Breast epithelium (tissue), 3 donors: ENCODE measurements at regions not wholly inside any gene's neighbourhood (a gene's known extent, or its start where the extent isn't known, plus 50 kb on each side); places are given as distances from the start of the nearest gene placed in this dataset.

Source experiments
- POLR2A ChIP-seq: fragments of 450-650 bp; IDR thresholded peaks from one replicate; pipeline ENCODE4 v1.6.1; 2016; ENCODE audit warnings: antibody characterized with exemption, mild to moderate bottlenecking, moderate library complexity
- POLR2AphosphoS5 ChIP-seq, 3 donors: sonication (generic); formaldehyde crosslinking; IDR thresholded peaks; one replicate each; pipeline ENCODE4 v1.6.1; 2017; ENCODE audit warnings: antibody characterized with exemption in 3 of 3
- TF ChIP-seq, protein P1 (sequence below), 3 donors: fragments of 450-650 bp; IDR thresholded peaks; one replicate each; pipeline ENCODE4 v1.5.1; 2016 to 2017; ENCODE audit warnings: antibody characterized with exemption in 3 of 3, mild to moderate bottlenecking in 3 of 3, moderate library complexity in 3 of 3

DNA sequence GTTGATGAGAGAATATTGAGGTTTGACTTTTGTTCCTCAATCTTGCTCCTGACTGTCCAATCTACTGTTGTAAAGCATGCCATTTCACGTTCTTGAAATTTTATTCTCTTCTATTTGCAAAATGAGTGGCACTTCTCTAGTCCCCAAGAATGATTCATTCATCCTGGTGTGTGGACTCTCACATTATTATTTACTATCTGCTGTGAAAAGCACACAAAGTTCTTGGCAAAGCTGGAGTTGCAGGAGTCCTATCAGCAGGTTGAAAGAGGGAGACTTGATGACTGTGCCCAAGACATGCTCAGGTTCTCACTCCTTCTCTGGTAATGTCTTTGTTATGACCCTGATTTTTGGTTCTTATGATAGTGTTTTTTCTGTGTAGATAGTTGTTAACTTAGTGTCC, 382.6 kb downstream of the DMRTA1 start:
- TF ChIP-seq, protein P1, sequence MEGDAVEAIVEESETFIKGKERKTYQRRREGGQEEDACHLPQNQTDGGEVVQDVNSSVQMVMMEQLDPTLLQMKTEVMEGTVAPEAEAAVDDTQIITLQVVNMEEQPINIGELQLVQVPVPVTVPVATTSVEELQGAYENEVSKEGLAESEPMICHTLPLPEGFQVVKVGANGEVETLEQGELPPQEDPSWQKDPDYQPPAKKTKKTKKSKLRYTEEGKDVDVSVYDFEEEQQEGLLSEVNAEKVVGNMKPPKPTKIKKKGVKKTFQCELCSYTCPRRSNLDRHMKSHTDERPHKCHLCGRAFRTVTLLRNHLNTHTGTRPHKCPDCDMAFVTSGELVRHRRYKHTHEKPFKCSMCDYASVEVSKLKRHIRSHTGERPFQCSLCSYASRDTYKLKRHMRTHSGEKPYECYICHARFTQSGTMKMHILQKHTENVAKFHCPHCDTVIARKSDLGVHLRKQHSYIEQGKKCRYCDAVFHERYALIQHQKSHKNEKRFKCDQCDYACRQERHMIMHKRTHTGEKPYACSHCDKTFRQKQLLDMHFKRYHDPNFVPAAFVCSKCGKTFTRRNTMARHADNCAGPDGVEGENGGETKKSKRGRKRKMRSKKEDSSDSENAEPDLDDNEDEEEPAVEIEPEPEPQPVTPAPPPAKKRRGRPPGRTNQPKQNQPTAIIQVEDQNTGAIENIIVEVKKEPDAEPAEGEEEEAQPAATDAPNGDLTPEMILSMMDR (IDR thresholded peaks at IDR 0.05): no peak
- no peak for TF ChIP-seq POLR2A
- TF ChIP-seq POLR2AphosphoS5 (IDR thresholded peaks at IDR 0.05): no peak
